HG03439 (cell line): ENCODE measurements at regions not wholly inside any gene's neighbourhood (a gene's known extent, or its start where the extent isn't known, plus 50 kb on each side); places are given as distances from the start of the nearest gene placed in this dataset.

Source experiments
- ATAC-seq: cut with Tn5 transposase; IDR thresholded peaks from one replicate; pipeline ENCODE4 v1.9.1; 2021; ENCODE audit warnings: mild to moderate bottlenecking, moderate library complexity; ENCODE audit not compliant: unreplicated experiment

GRCh38 chrX:13151828-13152517 is 107.6 kb upstream of the FAM9C start:
- no peak for ATAC-seq

DNA sequence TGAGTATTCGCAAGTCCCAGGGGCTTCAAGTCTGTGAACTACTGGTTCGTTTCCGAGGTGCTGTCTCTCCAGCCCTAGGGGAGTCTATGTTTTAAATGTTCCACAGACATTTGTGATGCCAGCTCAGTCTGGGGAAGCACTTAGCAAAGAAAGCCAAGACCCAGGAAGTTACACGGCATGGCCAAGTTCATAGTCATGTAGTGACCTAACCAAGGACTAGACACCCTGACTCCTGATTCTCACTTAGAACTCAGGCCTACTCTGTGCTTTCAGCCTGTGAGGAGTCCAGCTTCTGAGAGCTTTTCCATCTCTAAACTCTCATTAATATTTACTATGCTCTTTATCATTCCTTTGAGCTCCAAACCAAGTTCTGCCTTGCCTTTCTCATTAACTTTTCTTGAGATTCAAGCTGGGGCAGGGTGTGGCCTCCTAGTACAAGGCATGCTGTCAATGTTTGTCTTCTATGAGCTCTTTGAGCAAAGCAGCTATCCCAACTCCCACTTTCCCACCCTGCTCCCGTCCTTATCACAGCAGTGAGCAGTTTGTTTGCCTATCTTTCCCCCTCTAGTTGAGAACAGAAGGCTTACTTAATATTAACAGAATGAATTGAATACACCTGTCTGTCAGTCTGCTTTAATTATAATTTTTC is 105.4 kb upstream of the FAM9C start:
- ATAC-seq: no peak

GRCh38 chrX:13147733-13148132 is 103.3 kb upstream of the FAM9C start:
- ATAC-seq: no peak

GRCh38 chrX:13147147-13147546 is 102.7 kb upstream of the FAM9C start:
- no peak for ATAC-seq

- ATAC-seq: no peak
Observed at GRCh38 chrX:13144927-13145655, 100.7 kb upstream of the FAM9C start.

DNA sequence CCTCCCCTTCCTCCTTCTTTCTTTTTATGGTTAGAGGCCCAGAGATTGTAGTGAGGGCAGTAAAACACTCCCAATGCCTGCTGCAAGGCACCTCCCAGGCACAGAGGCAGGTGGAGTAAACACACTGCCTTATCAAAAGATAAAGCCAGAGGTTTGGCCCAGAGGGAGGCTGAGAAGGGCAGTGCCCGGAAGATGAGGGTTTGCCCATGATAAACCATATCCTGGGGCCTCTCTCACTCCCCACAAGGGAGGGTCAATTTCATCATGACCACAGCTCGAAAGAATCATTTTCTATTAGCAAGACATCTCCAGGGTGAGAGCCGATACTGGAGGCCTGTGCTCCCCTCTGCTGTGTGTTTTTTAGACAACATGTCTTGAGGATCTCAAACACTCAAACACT is 98.5 kb upstream of the FAM9C start:
- ATAC-seq: no peak

GRCh38 chrX:13140007-13140406 is 95.6 kb upstream of the FAM9C start:
- no peak for ATAC-seq

GRCh38 chrX:13131396-13132137 is 87.1 kb upstream of the FAM9C start:
- ATAC-seq: no peak

- no peak for ATAC-seq
Observed at GRCh38 chrX:13130816-13131215, 86.4 kb upstream of the FAM9C start.

GRCh38 chrX:13128104-13128503 is 83.7 kb upstream of the FAM9C start:
- no peak for ATAC-seq

DNA sequence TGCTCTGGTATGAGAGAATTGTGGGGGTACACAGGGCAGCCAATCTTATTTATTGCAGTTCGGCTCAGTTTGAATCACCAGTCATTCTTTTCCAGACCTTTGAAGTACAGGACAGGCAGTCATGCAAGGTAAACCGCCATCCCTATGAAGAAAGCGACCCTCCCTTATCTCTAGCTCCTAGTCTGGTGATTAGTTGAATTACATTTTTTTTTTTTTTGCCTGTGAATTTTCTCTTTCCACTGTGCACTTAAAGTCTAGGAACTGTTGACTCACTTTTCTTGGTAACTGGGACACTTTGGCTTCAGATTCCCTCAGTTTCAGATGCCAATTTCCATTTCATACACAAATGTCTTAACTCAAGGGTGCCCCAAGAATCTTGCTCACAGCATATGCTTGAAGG is 82.4 kb upstream of the FAM9C start:
- no peak for ATAC-seq

DNA sequence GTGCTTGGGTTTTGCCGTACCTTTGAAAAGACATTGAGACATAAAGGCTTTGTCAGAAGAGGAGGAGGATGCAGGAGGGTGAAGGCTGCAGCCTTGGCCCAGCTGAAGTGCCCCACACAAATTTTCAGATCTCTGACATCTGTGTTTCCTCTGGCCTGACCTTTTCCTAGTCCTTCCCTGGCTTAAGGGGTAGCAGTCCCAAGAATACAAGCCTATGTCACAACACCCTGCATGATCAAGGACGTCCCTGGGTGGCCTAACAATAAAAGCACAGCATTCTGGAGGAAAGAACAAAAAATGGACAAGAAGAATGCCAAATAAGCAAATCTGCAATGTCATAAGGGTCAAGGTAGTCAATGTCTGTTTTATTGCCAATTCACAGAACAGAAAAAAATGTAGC is 80.8 kb upstream of the FAM9C start:
- ATAC-seq: no peak

DNA sequence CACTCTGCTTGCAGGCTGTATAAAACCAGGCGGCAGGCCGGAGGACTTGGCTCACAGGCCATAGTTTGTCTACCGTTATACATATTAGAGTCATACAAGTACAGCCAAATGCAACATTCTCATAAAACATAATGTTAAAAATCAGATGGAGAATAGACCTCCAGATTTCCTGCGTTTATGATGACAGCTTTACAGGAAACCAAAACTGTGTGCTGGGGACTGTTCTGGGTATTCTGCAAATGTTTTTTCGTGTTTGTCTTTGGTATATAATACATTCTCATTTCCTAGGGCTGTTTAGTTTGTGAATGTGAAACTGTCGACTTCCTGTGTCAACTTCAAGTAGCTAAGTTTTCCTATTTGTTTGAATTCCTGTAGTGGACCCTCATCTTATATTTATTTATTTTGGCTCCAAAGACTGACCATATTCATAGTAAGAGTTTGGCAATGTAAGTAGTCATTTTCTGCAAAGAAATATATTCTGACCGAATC is 79.5 kb upstream of the FAM9C start:
- ATAC-seq: no peak

- no peak for ATAC-seq
Observed at GRCh38 chrX:13123247-13123856, 78.9 kb upstream of the FAM9C start.

DNA sequence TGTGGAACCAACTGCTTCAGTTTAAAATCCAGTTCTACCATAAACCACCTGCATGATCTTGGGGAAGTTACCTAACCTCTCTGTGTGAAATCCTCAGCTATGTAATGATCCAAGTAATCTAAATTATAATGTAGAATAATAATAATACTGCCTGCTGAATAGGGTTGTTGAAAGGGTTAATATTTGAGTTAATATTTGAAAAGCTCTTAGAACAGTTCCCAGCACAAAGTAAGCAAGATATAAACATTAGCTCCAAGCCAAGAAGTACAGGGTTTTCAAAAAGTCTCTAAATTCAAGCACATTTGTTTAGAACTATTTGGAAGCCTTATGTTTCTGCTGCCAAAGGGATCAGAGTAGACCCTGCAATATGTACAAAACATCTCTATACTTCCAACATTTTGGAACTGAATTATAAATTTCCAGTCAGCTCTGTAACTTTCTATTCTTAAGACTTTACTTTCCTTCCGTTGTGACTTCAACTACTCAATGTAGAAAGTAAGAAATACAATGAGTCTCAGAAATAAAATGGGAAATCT is 76.7 kb upstream of the FAM9C start:
- no peak for ATAC-seq

DNA sequence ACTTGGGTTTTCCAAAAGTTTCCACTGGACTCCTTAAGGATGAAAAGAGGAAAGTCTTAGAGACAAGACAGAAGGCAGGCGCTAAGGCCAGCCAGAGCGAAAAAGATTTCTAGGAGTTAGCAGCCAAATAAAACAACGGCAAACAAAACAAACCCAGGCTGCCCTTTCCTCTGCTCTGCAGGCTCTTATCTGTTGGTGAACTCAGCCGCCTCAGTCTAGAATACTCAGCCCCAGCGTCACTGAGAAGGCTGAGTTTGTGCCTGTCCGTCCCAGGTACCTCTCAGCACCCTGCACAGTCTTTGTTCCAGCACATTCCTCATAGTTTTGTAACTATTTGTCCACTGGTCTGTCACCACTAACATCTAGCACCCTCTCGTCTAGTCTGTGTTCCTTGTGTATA is 75.6 kb upstream of the FAM9C start:
- ATAC-seq: no peak

- no peak for ATAC-seq
Observed at GRCh38 chrX:13119386-13119785, 75.0 kb upstream of the FAM9C start.

GRCh38 chrX:13115146-13115855 is 70.9 kb upstream of the FAM9C start:
- no peak for ATAC-seq

DNA sequence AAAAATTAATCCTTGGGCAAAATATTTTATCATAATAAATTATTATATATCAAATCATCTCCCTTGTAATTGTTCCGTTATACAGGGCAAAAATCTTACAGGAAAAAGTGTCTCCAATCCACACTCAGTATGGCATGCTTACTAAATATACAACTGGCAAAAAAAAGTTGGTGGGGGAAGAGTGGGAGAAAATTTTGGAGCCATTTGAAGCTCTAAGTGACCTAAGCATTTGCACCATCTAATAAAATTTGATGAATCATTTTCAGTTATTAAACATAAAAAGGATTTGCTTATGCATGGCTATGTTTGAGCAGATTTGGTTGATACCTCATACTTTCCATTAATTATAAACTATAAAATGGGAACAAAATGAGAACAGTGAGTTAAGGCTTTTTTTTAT is 68.1 kb upstream of the FAM9C start:
- ATAC-seq: no peak
